Neural progenitor cell (in vitro differentiated cells): ENCODE measurements at regions not wholly inside any gene's neighbourhood (a gene's known extent, or its start where the extent isn't known, plus 50 kb on each side); places are given as distances from the start of the nearest gene placed in this dataset.

Source experiments
- DNase-seq: peaks from one replicate; pipeline ENCODE4 v3.0.0-alpha.2; 2016; ENCODE audit warnings: low spot score
- H2AFZ ChIP-seq: fragments of 200-600 bp; sonication (generic); replicated peaks from 2 replicates; pipeline ENCODE4 v1.6.1; 2016; ENCODE audit warnings: antibody characterized with exemption
- H3F3A ChIP-seq: fragments of 200-600 bp; sonication (generic); 2 replicates; pipeline ENCODE4 v1.6.1; 2016; ENCODE audit warnings: antibody characterized with exemption, low read depth
- H3K27ac ChIP-seq: fragments of 200-600 bp; sonication (generic); 2 replicates; pipeline ENCODE4 v1.5.1; 2016; ENCODE audit warnings: mild to moderate bottlenecking
- H3K27me3 ChIP-seq: fragments of 200-600 bp; sonication (generic); 2 replicates; pipeline ENCODE4 v1.6.1; 2016; ENCODE audit warnings: mild to moderate bottlenecking, moderate library complexity
- H3K36me3 ChIP-seq: fragments of 200-600 bp; sonication (generic); 2 replicates; pipeline ENCODE4 v1.5.1; 2016
- H3K4me1 ChIP-seq: fragments of 200-600 bp; sonication (generic); 2 replicates; pipeline ENCODE4 v1.6.1; 2016; ENCODE audit warnings: mixed run types
- H3K4me2 ChIP-seq: fragments of 200-600 bp; sonication (generic); 2 replicates; pipeline ENCODE4 v1.6.1; 2016
- H3K4me3 ChIP-seq: fragments of 200-600 bp; sonication (generic); 2 replicates; pipeline ENCODE4 v1.5.1; 2016
- H3K79me2 ChIP-seq: fragments of 200-600 bp; sonication (generic); 2 replicates; pipeline ENCODE4 v1.6.1; 2016; ENCODE audit warnings: low read depth
- H3K9ac ChIP-seq: fragments of 200-600 bp; sonication (generic); 2 replicates; pipeline ENCODE4 v1.6.1; 2016
- H3K9me3 ChIP-seq: fragments of 200-600 bp; sonication (generic); 2 replicates; pipeline ENCODE4 v1.5.1; 2016; ENCODE audit warnings: low read depth
- H4K20me1 ChIP-seq: fragments of 200-600 bp; sonication (generic); 2 replicates; pipeline ENCODE4 v1.6.1; 2016; ENCODE audit warnings: low read depth
- H3K27ac Mint-ChIP-seq: 3 replicates; pipeline ENCODE4 v1.8.0; 2021; ENCODE audit warnings: mixed read lengths
- H3K27me3 Mint-ChIP-seq: 2 replicates; pipeline ENCODE4 v1.8.0; 2022; ENCODE audit warnings: low read depth, mild to moderate bottlenecking, inconsistent platforms, moderate library complexity, mixed read lengths; ENCODE audit not compliant: insufficient read depth
- H3K36me3 Mint-ChIP-seq: 3 replicates; pipeline ENCODE4 v1.8.0; 2021; ENCODE audit warnings: mixed read lengths
- H3K4me1 Mint-ChIP-seq: 3 replicates; pipeline ENCODE4 v1.8.0; 2021; ENCODE audit warnings: mixed read lengths
- H3K4me3 Mint-ChIP-seq: 3 replicates; pipeline ENCODE4 v1.8.0; 2021; ENCODE audit warnings: mild to moderate bottlenecking, moderate library complexity, mixed read lengths
- H3K9me3 Mint-ChIP-seq: 3 replicates; pipeline ENCODE4 v1.8.0; 2020; ENCODE audit warnings: mixed read lengths
- EZH2 ChIP-seq: fragments of 200-600 bp; sonication (generic); IDR thresholded peaks from 2 replicates; pipeline ENCODE4 v1.6.1; 2017; ENCODE audit warnings: antibody characterized with exemption, mild to moderate bottlenecking, moderate library complexity
- EZH2phosphoT487 ChIP-seq: fragments of 200-600 bp; sonication (generic); IDR thresholded peaks from 2 replicates; pipeline ENCODE4 v1.6.1; 2017; ENCODE audit warnings: antibody characterized with exemption
- TF ChIP-seq, protein P1 (sequence below): fragments of 200-600 bp; sonication (generic); IDR thresholded peaks from 2 replicates; pipeline ENCODE4 v1.5.1; 2017; ENCODE audit warnings: antibody characterized with exemption, mild to moderate bottlenecking

- Mint-ChIP-seq H3K27ac (no peak overlapping the region), H3K9me3 (no peaks in the 10 kb centered on the region), H3K36me3 (no peaks in the 10 kb centered on the region), H3K4me3 (no peak overlapping the region), H3K4me1 (peaks cover 14% of the 10 kb centered on the region), H3K27me3 (peaks cover 2% of the 10 kb centered on the region)
- Histone ChIP-seq H3K27ac (no peak overlapping the region), H2AFZ (no peak overlapping the region), H3K79me2 (no peaks in the 10 kb centered on the region), H3K27me3 (no peaks in the 10 kb centered on the region), H3K4me1 (peaks cover 7% of the 10 kb centered on the region), H3K4me2 (no peak overlapping the region), H3K9me3 (no peaks in the 10 kb centered on the region), H3K9ac (no peak overlapping the region), H3K4me3 (no peak overlapping the region), H4K20me1 (no peaks in the 10 kb centered on the region), H3K36me3 (no peaks in the 10 kb centered on the region), H3F3A (no peaks in the 10 kb centered on the region)
- no peak for DNase-seq
- TF ChIP-seq, protein P1, sequence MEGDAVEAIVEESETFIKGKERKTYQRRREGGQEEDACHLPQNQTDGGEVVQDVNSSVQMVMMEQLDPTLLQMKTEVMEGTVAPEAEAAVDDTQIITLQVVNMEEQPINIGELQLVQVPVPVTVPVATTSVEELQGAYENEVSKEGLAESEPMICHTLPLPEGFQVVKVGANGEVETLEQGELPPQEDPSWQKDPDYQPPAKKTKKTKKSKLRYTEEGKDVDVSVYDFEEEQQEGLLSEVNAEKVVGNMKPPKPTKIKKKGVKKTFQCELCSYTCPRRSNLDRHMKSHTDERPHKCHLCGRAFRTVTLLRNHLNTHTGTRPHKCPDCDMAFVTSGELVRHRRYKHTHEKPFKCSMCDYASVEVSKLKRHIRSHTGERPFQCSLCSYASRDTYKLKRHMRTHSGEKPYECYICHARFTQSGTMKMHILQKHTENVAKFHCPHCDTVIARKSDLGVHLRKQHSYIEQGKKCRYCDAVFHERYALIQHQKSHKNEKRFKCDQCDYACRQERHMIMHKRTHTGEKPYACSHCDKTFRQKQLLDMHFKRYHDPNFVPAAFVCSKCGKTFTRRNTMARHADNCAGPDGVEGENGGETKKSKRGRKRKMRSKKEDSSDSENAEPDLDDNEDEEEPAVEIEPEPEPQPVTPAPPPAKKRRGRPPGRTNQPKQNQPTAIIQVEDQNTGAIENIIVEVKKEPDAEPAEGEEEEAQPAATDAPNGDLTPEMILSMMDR: no peak
- no peak for TF ChIP-seq EZH2
- TF ChIP-seq EZH2phosphoT487: no peak
Measured at GRCh38 chr5:71972777-71973473, 134.3 kb upstream of the MAP1B start.

- Histone ChIP-seq H3K4me2 (no peak overlapping the region), H3K9ac (no peak overlapping the region), H3K4me1 (peaks cover 7% of the 10 kb centered on the region), H3K27ac (no peak overlapping the region), H3K4me3 (no peak overlapping the region), H3K9me3 (no peaks in the 10 kb centered on the region), H3F3A (no peaks in the 10 kb centered on the region), H2AFZ (no peak overlapping the region), H3K79me2 (no peaks in the 10 kb centered on the region), H4K20me1 (no peaks in the 10 kb centered on the region), H3K27me3 (no peaks in the 10 kb centered on the region), H3K36me3 (no peaks in the 10 kb centered on the region)
- Mint-ChIP-seq H3K36me3 (no peaks in the 10 kb centered on the region), H3K27ac (no peak overlapping the region), H3K4me3 (no peak overlapping the region), H3K9me3 (no peaks in the 10 kb centered on the region), H3K4me1 (peaks cover 14% of the 10 kb centered on the region), H3K27me3 (peaks cover 2% of the 10 kb centered on the region)
- no peak for TF ChIP-seq EZH2phosphoT487
- TF ChIP-seq EZH2: no peak
- TF ChIP-seq, protein P1: no peak
- DNase-seq: no peak
Measured at GRCh38 chr5:71973563-71973962, 133.7 kb upstream of the MAP1B start.

DNA sequence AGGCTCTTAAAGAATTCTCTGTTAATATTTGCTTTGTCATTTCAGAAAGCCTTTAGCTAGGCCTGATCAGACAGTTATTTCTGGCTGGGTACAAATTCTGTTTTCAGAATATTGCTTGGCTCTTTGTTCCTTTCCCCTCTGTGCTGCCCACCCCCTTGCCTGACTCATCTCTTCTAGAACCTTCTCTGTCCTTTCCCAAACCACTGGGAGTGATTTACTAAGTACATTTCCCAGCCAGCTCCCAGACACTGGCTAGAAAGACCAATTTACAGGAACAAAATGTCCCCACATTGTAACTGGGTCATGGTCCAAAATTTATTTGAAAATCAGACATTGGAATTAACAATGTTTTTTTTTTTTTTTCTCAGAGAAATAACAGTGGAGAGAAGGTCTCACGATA is 133.1 kb upstream of the MAP1B start:
- Histone ChIP-seq H4K20me1 (no peaks in the 10 kb centered on the region), H3K79me2 (no peaks in the 10 kb centered on the region), H3F3A (no peaks in the 10 kb centered on the region), H3K9me3 (no peaks in the 10 kb centered on the region), H3K4me1 (peaks cover 7% of the 10 kb centered on the region), H3K36me3 (no peaks in the 10 kb centered on the region), H3K4me3 (no peak overlapping the region), H3K4me2 (no peak overlapping the region), H3K27me3 (no peaks in the 10 kb centered on the region), H2AFZ (no peak overlapping the region), H3K9ac (no peak overlapping the region), H3K27ac (no peak overlapping the region)
- H3K36me3 Mint-ChIP-seq: no peaks in the 10 kb centered on the region
- no peak overlapping the region for H3K4me3 Mint-ChIP-seq
- H3K9me3 Mint-ChIP-seq: no peaks in the 10 kb centered on the region
- peaks cover 14% of the 10 kb centered on the region for H3K4me1 Mint-ChIP-seq
- TF ChIP-seq, protein P1: no peak
- TF ChIP-seq EZH2 (no peak), EZH2phosphoT487 (no peak)
- no peak overlapping the region for H3K27ac Mint-ChIP-seq
- no peak for DNase-seq
- peaks cover 2% of the 10 kb centered on the region for H3K27me3 Mint-ChIP-seq
